C4-2B (cell line): ENCODE measurements at regions not wholly inside any gene's neighbourhood (a gene's known extent, or its start where the extent isn't known, plus 50 kb on each side); places are given as distances from the start of the nearest gene placed in this dataset.
"Not testable (repeated sequence)": the region's sequence is repeated elsewhere in the genome, so short reads cannot be mapped to it uniquely, and the experiment has no call there.

Source experiments
- H3K27ac ChIP-seq: fragments of 450-650 bp; 2 replicates; pipeline ENCODE4 v1.5.1; 2017
- ZFX ChIP-seq: fragments of 450-650 bp; IDR thresholded peaks from 2 replicates; pipeline ENCODE4 v1.6.1; 2017
- TF ChIP-seq, protein P1 (sequence below): fragments of 450-650 bp; conservative IDR thresholded peaks from 2 replicates; pipeline ENCODE4 v1.5.1; 2017; ENCODE audit warnings: mild to moderate bottlenecking

GRCh38 chr10:33477291-33478088 lies 143.0 kb upstream of the NRP1 start:
- no peak overlapping the region for H3K27ac ChIP-seq
- TF ChIP-seq, protein P1, sequence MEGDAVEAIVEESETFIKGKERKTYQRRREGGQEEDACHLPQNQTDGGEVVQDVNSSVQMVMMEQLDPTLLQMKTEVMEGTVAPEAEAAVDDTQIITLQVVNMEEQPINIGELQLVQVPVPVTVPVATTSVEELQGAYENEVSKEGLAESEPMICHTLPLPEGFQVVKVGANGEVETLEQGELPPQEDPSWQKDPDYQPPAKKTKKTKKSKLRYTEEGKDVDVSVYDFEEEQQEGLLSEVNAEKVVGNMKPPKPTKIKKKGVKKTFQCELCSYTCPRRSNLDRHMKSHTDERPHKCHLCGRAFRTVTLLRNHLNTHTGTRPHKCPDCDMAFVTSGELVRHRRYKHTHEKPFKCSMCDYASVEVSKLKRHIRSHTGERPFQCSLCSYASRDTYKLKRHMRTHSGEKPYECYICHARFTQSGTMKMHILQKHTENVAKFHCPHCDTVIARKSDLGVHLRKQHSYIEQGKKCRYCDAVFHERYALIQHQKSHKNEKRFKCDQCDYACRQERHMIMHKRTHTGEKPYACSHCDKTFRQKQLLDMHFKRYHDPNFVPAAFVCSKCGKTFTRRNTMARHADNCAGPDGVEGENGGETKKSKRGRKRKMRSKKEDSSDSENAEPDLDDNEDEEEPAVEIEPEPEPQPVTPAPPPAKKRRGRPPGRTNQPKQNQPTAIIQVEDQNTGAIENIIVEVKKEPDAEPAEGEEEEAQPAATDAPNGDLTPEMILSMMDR = no peak
- TF ChIP-seq ZFX = no peak

- no peak for TF ChIP-seq ZFX
- TF ChIP-seq, protein P1 = no peak
- no peak overlapping the region for H3K27ac ChIP-seq
These were observed 142.3 kb upstream of the NRP1 start for GRCh38 chr10:33476757-33477273.

DNA sequence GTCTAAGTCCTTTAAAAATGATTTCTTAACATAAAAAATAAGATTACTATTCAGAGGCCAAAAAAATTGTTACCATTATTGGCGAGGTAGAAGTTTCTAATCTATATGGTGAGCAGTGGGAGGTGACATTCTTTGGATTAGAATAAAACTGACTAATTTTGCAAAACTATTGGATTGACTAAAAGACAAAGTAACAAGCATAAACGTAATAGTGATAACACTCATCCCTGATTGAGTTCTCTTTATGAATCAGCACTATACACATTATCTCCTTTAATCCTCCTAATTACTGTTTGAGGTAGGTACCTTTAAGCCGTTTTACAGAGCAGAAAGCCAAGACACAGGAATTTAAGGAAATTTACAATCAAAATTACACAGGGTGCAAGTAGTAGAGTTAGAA lies 139.2 kb upstream of the NRP1 start:
- H3K27ac ChIP-seq = no peak overlapping the region
- TF ChIP-seq, protein P1 = no peak
- TF ChIP-seq ZFX = no peak

DNA sequence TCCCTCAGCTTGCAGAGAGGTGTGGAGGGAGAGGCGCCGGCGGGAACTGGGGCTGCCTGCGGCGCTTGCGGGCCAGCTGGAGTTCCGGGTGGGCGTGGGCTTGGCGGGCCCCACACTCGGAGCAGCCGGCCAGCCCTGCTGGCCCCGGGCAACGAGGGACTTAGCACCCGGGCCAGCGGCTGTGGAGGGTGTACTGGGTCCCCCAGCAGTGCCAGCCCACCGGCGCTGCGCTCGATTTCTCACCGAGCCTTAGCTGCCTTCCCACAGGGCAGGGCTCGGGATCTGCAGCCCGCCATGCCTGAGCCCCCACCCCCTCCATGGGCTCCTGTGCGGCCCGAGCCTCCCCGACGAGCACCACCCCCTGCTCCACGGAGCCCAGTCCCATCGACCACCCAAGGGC lies 133.5 kb upstream of the NRP1 start:
- H3K27ac ChIP-seq = not testable (repeated sequence)

DNA sequence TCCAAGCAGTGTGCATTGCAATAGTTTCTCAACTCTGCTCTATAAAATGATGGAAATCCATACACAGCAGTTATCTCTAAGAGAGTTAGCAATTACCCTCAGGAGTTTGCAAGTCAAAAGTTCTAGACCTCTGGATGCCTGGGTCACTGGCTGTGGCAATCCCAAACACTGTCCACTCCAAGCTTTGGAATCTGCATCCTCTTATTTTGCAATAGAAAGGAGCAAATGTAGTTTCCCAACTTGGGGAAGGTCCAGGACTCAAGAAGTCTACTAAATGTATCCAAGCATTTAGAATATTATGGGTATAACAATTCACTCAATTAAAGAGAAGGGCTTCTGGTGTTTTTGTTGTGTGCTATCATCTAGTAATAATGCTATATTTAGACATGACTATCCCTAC lies 131.3 kb upstream of the NRP1 start:
- H3K27ac ChIP-seq = no peak overlapping the region
- TF ChIP-seq, protein P1 = no peak
- no peak for TF ChIP-seq ZFX

DNA sequence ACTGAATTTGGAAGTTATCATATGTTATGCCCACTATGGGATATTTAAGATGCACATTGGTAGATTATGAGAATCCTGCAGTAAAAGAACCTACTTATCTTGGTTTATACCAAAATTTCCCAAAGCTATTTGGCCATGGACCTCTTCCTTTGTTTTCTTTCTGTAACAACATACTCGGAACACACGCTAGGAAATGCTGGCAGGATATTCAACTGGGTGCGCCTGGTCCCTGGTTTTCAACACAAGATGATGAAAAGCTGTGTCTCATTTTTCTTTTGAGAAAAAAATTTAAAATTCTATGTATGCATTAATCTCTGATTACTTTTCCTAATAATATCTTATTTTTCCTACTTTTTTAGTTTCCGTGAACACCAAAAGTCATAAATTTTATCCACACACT lies 128.5 kb upstream of the NRP1 start:
- no peak overlapping the region for H3K27ac ChIP-seq
- no peak for TF ChIP-seq ZFX
- TF ChIP-seq, protein P1 = no peak

- no peak for TF ChIP-seq ZFX
- TF ChIP-seq, protein P1 = no peak
- 0 out of 2 replicates have a peak overlapping the region, but pooled peaks have one; percentile 21 for H3K27ac ChIP-seq
These were observed 126.8 kb upstream of the NRP1 start for GRCh38 chr10:33461295-33461640.
